Upper lobe of left lung (tissue), 6 donors: ENCODE measurements at regions not wholly inside any gene's neighbourhood (a gene's known extent, or its start where the extent isn't known, plus 50 kb on each side); places are given as distances from the start of the nearest gene placed in this dataset.
"Not testable (repeated sequence)": the region's sequence is repeated elsewhere in the genome, so short reads cannot be mapped to it uniquely, and the experiment has no call there.

Experiments
- ATAC-seq, 2 donors: fragments of 200-7000 bp; cut with Tn5 transposase; one replicate each; pipeline ENCODE4 v1.9.1; 2022; ENCODE audit warnings: mild to moderate bottlenecking in 2 of 2, moderate library complexity in 2 of 2; ENCODE audit not compliant: low FRiP score in 2 of 2
- DNase-seq, 2 donors: peaks; one replicate each; pipeline ENCODE4 v3.0.0-alpha.2; 2019 to 2020
- H3K27ac ChIP-seq, 4 donors: fragments of 200-600 bp; sonication (generic); one replicate each; pipeline ENCODE4 v1.5.1; 2016 to 2019
- H3K27me3 ChIP-seq, 4 donors: fragments of 200-600 bp; sonication (generic); one replicate each; pipeline ENCODE4 v1.5.1; 2017 to 2019
- H3K36me3 ChIP-seq, 4 donors: fragments of 200-600 bp; sonication (generic); one replicate each; pipeline ENCODE4 v1.5.1; 2016 to 2019
- H3K4me1 ChIP-seq, 4 donors: fragments of 200-600 bp; sonication (generic); one replicate each; pipeline ENCODE4 v1.5.1; 2018 to 2019
- H3K4me3 ChIP-seq, 4 donors: fragments of 200-600 bp; sonication (generic); one replicate each; pipeline ENCODE4 v1.5.1; 2017 to 2019; ENCODE audit warnings: mild to moderate bottlenecking in 2 of 4, moderate library complexity in 1 of 4
- H3K9me3 ChIP-seq, 4 donors: fragments of 200-600 bp; sonication (generic); one replicate each; pipeline ENCODE4 v1.5.1; 2018 to 2019
- EP300 ChIP-seq, 4 donors: sonication (generic); formaldehyde crosslinking; IDR thresholded peaks; one replicate each; pipeline ENCODE4 v1.5.1; 2017; ENCODE audit warnings: antibody characterized with exemption in 4 of 4, control low read depth in 2 of 4
- POLR2A ChIP-seq, 4 donors: fragments of 450-650 bp; IDR thresholded peaks; one replicate each; pipeline ENCODE4 v1.5.1; 2016 to 2017; ENCODE audit warnings: antibody characterized with exemption in 4 of 4, mild to moderate bottlenecking in 2 of 4
- POLR2AphosphoS5 ChIP-seq, 2 donors: sonication (generic); formaldehyde crosslinking; IDR thresholded peaks; one replicate each; pipeline ENCODE4 v1.5.1; 2017; ENCODE audit warnings: antibody characterized with exemption in 2 of 2
- WGBS, 2 donors: methylation state at CpG; one replicate each; pipeline ENCODE4 v1.1.5; 2017 to 2018; 5-methylcytosine and 5-hydroxymethylcytosine counted together
- TF ChIP-seq, protein P1 (sequence below), 6 experiments: fragments of 450-650 bp in 4 of 6; fragments of 200-600 bp in 2 of 6; sonication (generic) in 2 of 6; IDR thresholded peaks; one replicate each; pipeline ENCODE4 v1.5.1; 2016 to 2019; ENCODE audit warnings: antibody characterized with exemption in 6 of 6
- donor health status: DM: no; HTN: no; CAD: no; lungs with moderate emphysema.
- donor health status: DM: no; HTN: yes; CAD: no; lungs with severe emphysema.

DNA sequence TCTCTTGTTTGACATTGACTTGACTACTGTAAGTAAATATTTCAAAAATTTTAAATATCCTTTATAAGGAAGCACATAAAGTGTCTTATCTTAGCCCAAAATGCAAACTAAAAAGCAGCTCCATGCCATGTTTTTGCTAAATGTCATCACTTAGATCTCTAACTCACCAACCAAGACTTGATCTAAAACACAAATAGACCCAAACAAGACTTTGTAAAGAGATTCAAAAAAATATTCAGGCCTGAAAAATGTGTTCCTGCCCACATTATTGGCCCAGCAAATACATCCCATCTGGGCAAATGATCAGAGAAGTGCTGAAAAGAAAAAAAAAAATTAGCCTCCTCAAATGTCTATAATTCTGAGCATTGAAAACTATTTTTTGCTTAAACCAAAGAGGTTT is 187.6 kb downstream of the MREG start:
- no peak for DNase-seq
- TF ChIP-seq POLR2AphosphoS5 (IDR thresholded peaks at IDR 0.05) (no peak), POLR2A (IDR thresholded peaks at IDR 0.05) (no peak), EP300 (IDR thresholded peaks at IDR 0.05) (no peak)
- TF ChIP-seq, protein P1, sequence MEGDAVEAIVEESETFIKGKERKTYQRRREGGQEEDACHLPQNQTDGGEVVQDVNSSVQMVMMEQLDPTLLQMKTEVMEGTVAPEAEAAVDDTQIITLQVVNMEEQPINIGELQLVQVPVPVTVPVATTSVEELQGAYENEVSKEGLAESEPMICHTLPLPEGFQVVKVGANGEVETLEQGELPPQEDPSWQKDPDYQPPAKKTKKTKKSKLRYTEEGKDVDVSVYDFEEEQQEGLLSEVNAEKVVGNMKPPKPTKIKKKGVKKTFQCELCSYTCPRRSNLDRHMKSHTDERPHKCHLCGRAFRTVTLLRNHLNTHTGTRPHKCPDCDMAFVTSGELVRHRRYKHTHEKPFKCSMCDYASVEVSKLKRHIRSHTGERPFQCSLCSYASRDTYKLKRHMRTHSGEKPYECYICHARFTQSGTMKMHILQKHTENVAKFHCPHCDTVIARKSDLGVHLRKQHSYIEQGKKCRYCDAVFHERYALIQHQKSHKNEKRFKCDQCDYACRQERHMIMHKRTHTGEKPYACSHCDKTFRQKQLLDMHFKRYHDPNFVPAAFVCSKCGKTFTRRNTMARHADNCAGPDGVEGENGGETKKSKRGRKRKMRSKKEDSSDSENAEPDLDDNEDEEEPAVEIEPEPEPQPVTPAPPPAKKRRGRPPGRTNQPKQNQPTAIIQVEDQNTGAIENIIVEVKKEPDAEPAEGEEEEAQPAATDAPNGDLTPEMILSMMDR (IDR thresholded peaks at IDR 0.05), result no peak
- ATAC-seq, result no peak
- H3K9me3 ChIP-seq, result no peaks in the 10 kb centered on the region
- no peaks in the 10 kb centered on the region for H3K27me3 ChIP-seq
- H3K4me3 ChIP-seq, result no peak overlapping the region
- H3K36me3 ChIP-seq, result no peaks in the 10 kb centered on the region
- H3K27ac ChIP-seq, result no peak overlapping the region
- H3K4me1 ChIP-seq, result peaks cover 0 to 11% (median 8%) of the 10 kb centered on the region in 4 donors

DNA sequence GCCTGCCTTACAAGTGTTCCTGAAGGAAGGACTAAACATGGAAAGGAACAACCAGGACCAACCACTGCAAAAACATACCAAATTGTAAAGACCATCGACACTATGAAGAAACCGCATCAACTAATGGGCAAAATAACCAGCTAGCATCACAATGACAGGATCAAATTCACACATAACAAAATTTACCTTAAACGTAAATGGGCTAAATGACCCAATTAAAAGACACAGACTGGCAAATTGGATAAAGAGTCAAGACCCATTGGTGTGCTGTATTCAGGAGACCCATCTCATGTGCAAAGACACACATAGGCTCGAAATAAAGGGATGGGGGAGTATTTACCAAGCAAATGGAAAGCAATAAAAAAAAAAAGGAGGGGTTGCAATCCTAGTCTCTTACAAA is 192.1 kb downstream of the MREG start:
- not testable (repeated sequence) for H3K36me3 ChIP-seq, H3K4me3 ChIP-seq, ATAC-seq, DNase-seq, H3K27ac ChIP-seq, H3K9me3 ChIP-seq, H3K4me1 ChIP-seq, H3K27me3 ChIP-seq
- whole genome bisulfite sequencing, 2 donors, result 91 to 92% methylated on average over 4 of the region's 4 CpGs

DNA sequence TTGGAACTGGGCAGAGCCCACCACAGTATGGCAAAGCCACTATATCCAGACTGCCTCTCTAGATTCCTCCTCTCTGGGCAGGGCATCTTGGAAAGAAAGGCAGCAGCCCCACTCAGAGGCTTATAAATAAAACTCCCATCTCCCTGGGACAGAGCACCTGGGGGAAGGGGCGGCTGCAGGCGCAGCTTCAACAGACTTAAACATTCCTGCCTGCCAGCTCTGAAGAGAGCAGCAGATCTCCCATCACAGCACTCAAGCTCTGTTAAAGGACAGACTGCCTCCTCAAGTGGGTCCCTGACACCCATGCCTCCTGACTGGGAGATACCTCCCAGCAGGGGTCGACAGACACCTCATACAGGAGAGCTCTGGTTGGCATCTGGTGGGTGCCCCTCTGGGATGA is 193.6 kb downstream of the MREG start:
- not testable (repeated sequence) for H3K9me3 ChIP-seq, H3K27me3 ChIP-seq, H3K27ac ChIP-seq, H3K36me3 ChIP-seq, H3K4me3 ChIP-seq, H3K4me1 ChIP-seq, ATAC-seq, DNase-seq
- WGBS, 2 donors, result 80 to 89% methylated on average over 1 to 3 of the region's 3 CpGs

DNA sequence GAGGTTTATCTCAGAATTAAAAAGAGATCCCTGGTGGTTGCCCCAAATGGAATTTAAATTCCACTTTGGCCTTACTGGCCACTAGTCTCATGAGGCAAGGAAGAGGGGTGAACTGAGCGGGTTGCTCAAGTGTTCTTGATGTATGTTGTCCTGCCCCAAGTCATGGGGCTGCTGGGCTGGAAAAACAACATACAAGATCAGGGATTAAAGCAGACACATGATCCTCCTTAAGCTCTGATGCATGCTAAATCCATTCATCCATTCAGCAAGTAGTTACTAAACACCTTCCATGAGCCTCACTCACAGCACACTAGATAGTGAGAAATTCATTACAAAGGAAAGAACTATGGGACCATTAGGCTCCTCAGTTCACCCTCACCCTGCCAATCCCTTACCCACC is 196.3 kb downstream of the MREG start:
- peaks cover 0 to 4% (median 0%) of the 10 kb centered on the region in 4 donors for H3K4me1 ChIP-seq
- H3K36me3 ChIP-seq, result no peaks in the 10 kb centered on the region
- H3K27me3 ChIP-seq, result no peaks in the 10 kb centered on the region
- DNase-seq (no peak), ATAC-seq (no peak)
- H3K27ac ChIP-seq, result no peak overlapping the region
- WGBS, 2 donors, result 78 to 81% methylated on average over 1 of the region's 1 CpG
- no peak overlapping the region for H3K4me3 ChIP-seq
- H3K9me3 ChIP-seq, result no peaks in the 10 kb centered on the region
- TF ChIP-seq POLR2AphosphoS5 (IDR thresholded peaks at IDR 0.05) (no peak), POLR2A (IDR thresholded peaks at IDR 0.05) (no peak)

DNA sequence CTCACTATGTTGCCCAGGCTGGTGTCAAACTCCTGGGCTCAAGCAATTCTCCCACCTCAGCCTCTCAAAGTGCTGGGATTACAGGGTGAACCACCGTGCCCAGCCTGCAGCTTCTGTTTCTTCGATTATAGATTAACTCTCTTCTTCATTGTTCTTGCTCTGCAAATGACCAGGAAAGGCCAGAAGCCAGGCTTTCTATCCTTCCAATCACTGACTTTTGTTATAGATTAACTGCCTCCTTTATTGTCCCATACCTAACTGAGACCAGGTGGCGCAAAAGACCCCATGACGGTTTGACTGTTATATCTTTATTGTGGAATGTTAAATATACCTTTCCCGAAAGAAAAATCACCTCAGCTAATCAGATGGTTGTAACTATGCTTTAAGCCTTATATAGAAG is 196.9 kb downstream of the MREG start:
- TF ChIP-seq EP300 (IDR thresholded peaks at IDR 0.05) (no peak), POLR2AphosphoS5 (IDR thresholded peaks at IDR 0.05) (no peak), POLR2A (IDR thresholded peaks at IDR 0.05) (no peak)
- TF ChIP-seq, protein P1 (IDR thresholded peaks at IDR 0.05), result no peak
- H3K27ac ChIP-seq, result no peak overlapping the region
- no peaks in the 10 kb centered on the region for H3K27me3 ChIP-seq
- ATAC-seq (no peak), DNase-seq (no peak)
- H3K4me1 ChIP-seq, result peaks cover 0 to 10% (median 3%) of the 10 kb centered on the region in 4 donors
- WGBS, 2 donors, result 92 to 98% methylated on average over 5 of the region's 5 CpGs
- no peak overlapping the region for H3K4me3 ChIP-seq
- no peaks in the 10 kb centered on the region for H3K36me3 ChIP-seq
- no peaks in the 10 kb centered on the region for H3K9me3 ChIP-seq

DNA sequence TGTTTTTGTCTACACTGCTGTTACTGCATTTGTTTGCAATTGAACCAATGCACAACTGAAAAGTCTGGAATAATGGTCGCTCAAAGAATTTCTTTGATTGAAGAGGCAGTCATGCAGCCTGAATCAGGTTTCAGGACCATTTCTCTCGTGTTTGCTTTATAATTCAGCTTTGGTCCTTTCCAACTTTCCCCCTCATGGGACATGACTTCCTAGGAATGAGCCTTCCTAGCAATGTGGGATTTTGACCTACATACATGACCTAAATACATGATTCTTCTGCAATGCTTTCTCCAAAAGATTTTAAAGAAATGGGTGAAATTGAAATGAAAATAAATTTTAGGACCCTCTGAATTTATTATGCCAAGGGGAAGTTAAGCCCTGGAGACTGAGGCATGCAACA is 197.4 kb downstream of the MREG start:
- Histone ChIP-seq H3K27me3 (no peaks in the 10 kb centered on the region), H3K4me3 (no peak overlapping the region), H3K27ac (no peak overlapping the region), H3K36me3 (no peaks in the 10 kb centered on the region), H3K4me1 (peaks cover 0 to 12% (median 5%) of the 10 kb centered on the region in 4 donors), H3K9me3 (no peaks in the 10 kb centered on the region)
- DNase-seq, result no peak
- ATAC-seq, result no peak
- TF ChIP-seq POLR2A (IDR thresholded peaks at IDR 0.05), result no peak
- TF ChIP-seq, protein P1 (IDR thresholded peaks at IDR 0.05), result no peak
- TF ChIP-seq POLR2AphosphoS5 (IDR thresholded peaks at IDR 0.05), result no peak
- no peak for TF ChIP-seq EP300 (IDR thresholded peaks at IDR 0.05)
- 78 to 80% methylated on average over 2 of the region's 2 CpGs for WGBS, 2 donors
